ENCODE measurements at regions not wholly inside any gene's neighbourhood (a gene's known extent, or its start where the extent isn't known, plus 50 kb on each side); places are given as distances from the start of the nearest gene placed in this dataset.

DNA sequence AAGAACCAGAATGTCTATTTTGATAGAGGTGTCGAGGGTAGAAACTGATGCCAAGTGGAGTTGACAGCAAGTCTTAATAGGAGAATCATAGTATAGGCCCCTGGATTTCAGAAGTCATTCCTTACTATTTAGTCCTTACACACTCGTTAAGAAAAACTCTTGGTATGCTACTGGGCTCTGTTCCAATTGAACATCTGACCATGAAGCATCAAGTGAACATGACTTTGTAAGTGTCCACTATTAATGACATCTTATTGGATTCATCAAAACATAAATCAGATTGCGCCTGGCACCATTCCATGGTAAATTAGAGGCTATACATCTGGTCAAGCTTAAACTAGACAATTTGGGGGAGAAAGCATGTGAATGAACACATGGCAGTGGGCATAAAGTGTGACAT is 1056.5 kb upstream of the EDIL3 start:
- Histone ChIP-seq H3K23ac (ENCODE audit: insufficient read length, low read depth, low read length) (no peak overlapping the region), H3K18ac (ENCODE audit: insufficient read length, low read depth, low read length) (no peak overlapping the region), H3K4me1 (ENCODE audit: insufficient read depth, low read length) (no peaks in the 10 kb centered on the region), H3K27ac (ENCODE audit: insufficient read length, low read depth, low read length) (no peak overlapping the region), H2AFZ (ENCODE audit: low read length) (no peak overlapping the region), H3K4me2 (ENCODE audit: insufficient read depth, insufficient read length, low read length) (no peak overlapping the region), H3K9ac (ENCODE audit: extremely low read depth, insufficient read length, low read length) (no peak overlapping the region), H2BK120ac (ENCODE audit: low read depth, low read length, poor library complexity, severe bottlenecking) (no peak overlapping the region), H2BK20ac (ENCODE audit: low read depth, low read length, poor library complexity, severe bottlenecking) (no peak overlapping the region), H3K4ac (ENCODE audit: low read depth, low read length) (no peak overlapping the region), H2BK5ac (ENCODE audit: insufficient read length, low read length) (no peak overlapping the region), H3K9me3 (ENCODE audit: control insufficient read depth, low read depth, low read length) (no peaks in the 10 kb centered on the region), H2AK5ac (ENCODE audit: insufficient read length, low read length) (no peak overlapping the region), H4K5ac (ENCODE audit: insufficient read length, low read depth, low read length) (no peak overlapping the region), H4K20me1 (ENCODE audit: control insufficient read depth, insufficient read depth, insufficient read length) (no peaks in the 10 kb centered on the region), H2BK12ac (ENCODE audit: insufficient read length, low read depth, low read length) (no peak overlapping the region), H3K79me2 (ENCODE audit: insufficient read depth, low read length) (no peaks in the 10 kb centered on the region), H3T11ph (ENCODE audit: low read length) (no peak overlapping the region), H3K79me1 (ENCODE audit: insufficient read depth, low read depth, low read length, poor library complexity, severe bottlenecking) (no peaks in the 10 kb centered on the region), H3K56ac (ENCODE audit: insufficient read length, low read depth, low read length) (no peak overlapping the region), H3K27me3 (ENCODE audit: insufficient read depth, low read length) (no peaks in the 10 kb centered on the region), H4K91ac (ENCODE audit: insufficient read length, low read depth, low read length) (no peak overlapping the region), H4K8ac (replicated peaks; ENCODE audit: insufficient read length, low read depth, low read length) (no peak overlapping the region), H3K14ac (ENCODE audit: insufficient read depth, low read length) (no peak overlapping the region), H3K23me2 (ENCODE audit: insufficient read length, low read depth, low read length, poor library complexity, severe bottlenecking) (no peaks in the 10 kb centered on the region), H2BK15ac (ENCODE audit: low read depth, low read length) (no peak overlapping the region)
- H3K4me1 Mint-ChIP-seq = no peaks in the 10 kb centered on the region
- no peak for TF ChIP-seq CTCF (conservative IDR thresholded peaks at IDR 0.05)
- no peak overlapping the region for H3K4me3 Mint-ChIP-seq
- no CpG with 5 or more reads among the region's 3 CpGs for WGBS (ENCODE audit: extremely low coverage, insufficient read length, low lambda C conversion rate)
- no peak for DNase-seq
- no peaks in the 10 kb centered on the region for H3K27me3 Mint-ChIP-seq (ENCODE audit: low read depth)
- H3K36me3 Mint-ChIP-seq (ENCODE audit: insufficient read depth in 1 of 3, low read depth in 3 of 3) = no peaks in the 10 kb centered on the region; a peak in 1 of 7 replicates
- H3K9me3 Mint-ChIP-seq = no peaks in the 10 kb centered on the region; a peak in 1 of 5 replicates
- H3K27ac Mint-ChIP-seq = no peak overlapping the region

All from H9 (cell line).